SKM-1 treated with dmso at 0.1 percent for 144 hours (cell line): ENCODE measurements at regions not wholly inside any gene's neighbourhood (a gene's known extent, or its start where the extent isn't known, plus 50 kb on each side); places are given as distances from the start of the nearest gene placed in this dataset.

Experiments
- DNase-seq: peaks from one replicate; lab custom pipeline; 2025; ENCODE audit not compliant: unreplicated experiment; lab: John Stamatoyannopoulos, UW

GRCh38 chr12:127262615-127263014 lies 1004.4 kb upstream of the TMEM132C start:
- DNase-seq: no peak

GRCh38 chr12:127263621-127264020 lies 1003.3 kb upstream of the TMEM132C start:
- DNase-seq: no peak

GRCh38 chr12:127267128-127267527 lies 999.8 kb upstream of the TMEM132C start:
- DNase-seq: no peak

- no peak for DNase-seq
These were observed 998.8 kb upstream of the TMEM132C start for GRCh38 chr12:127268213-127268612.

- DNase-seq: no peak
These were observed 998.1 kb upstream of the TMEM132C start for GRCh38 chr12:127268706-127269425.

GRCh38 chr12:127270193-127270592 lies 996.8 kb upstream of the TMEM132C start:
- DNase-seq: peak; percentile 82

- no peak for DNase-seq
These were observed 995.2 kb upstream of the TMEM132C start for GRCh38 chr12:127271776-127272175.

- DNase-seq: no peak
These were observed 994.1 kb upstream of the TMEM132C start for GRCh38 chr12:127272864-127273263.

GRCh38 chr12:127273626-127274025 lies 993.3 kb upstream of the TMEM132C start:
- no peak for DNase-seq

- DNase-seq: no peak
These were observed 991.6 kb upstream of the TMEM132C start for GRCh38 chr12:127275416-127275815.

GRCh38 chr12:127277882-127278281 lies 989.1 kb upstream of the TMEM132C start:
- DNase-seq: no peak

- DNase-seq: no peak
These were observed 988.6 kb upstream of the TMEM132C start for GRCh38 chr12:127278351-127278750.

- DNase-seq: no peak
These were observed 986.3 kb upstream of the TMEM132C start for GRCh38 chr12:127280393-127281275.

- DNase-seq: no peak
These were observed 984.0 kb upstream of the TMEM132C start for GRCh38 chr12:127282786-127283565.

- DNase-seq: no peak
These were observed 982.9 kb upstream of the TMEM132C start for GRCh38 chr12:127284021-127284420.

GRCh38 chr12:127284870-127285431 lies 982.0 kb upstream of the TMEM132C start:
- no peak for DNase-seq

- no peak for DNase-seq
These were observed 980.7 kb upstream of the TMEM132C start for GRCh38 chr12:127286281-127286680.

- no peak for DNase-seq
These were observed 979.7 kb upstream of the TMEM132C start for GRCh38 chr12:127287256-127287655.

GRCh38 chr12:127290251-127290650 lies 976.7 kb upstream of the TMEM132C start:
- no peak for DNase-seq

- DNase-seq: no peak
These were observed 974.2 kb upstream of the TMEM132C start for GRCh38 chr12:127292736-127293135.
